Stimulated activated naive CD8-positive, alpha-beta T cell treated with anti-CD3 and anti-CD28 coated beads, Interleukin-15, amount 100 ng/mL, for 72 hours (primary cell): ENCODE measurements at regions not wholly inside any gene's neighbourhood (a gene's known extent, or its start where the extent isn't known, plus 50 kb on each side); places are given as distances from the start of the nearest gene placed in this dataset.

Experiments
- ATAC-seq: fragments of 150-1000 bp; cut with Tn5 transposase; 2 replicates; pipeline ENCODE4 v1.10.0; 2021; ENCODE audit warnings: mild to moderate bottlenecking, moderate library complexity
- DNase-seq, 2 donors: peaks; one replicate each; pipeline ENCODE4 v3.0.0; 2021 to 2022
- H3K27ac Mint-ChIP-seq, 2 donors: one replicate each; pipeline ENCODE4 v1.8.0; 2022; ENCODE audit warnings: mild to moderate bottlenecking in 2 of 2, mixed read lengths in 2 of 2, moderate library complexity in 2 of 2
- H3K27me3 Mint-ChIP-seq: one replicate; pipeline ENCODE4 v1.8.0; 2022; ENCODE audit warnings: mixed read lengths
- H3K4me1 Mint-ChIP-seq: one replicate; pipeline ENCODE4 v1.8.0; 2022; ENCODE audit warnings: mild to moderate bottlenecking, mixed read lengths
- H3K4me3 Mint-ChIP-seq, 2 donors: one replicate each; pipeline ENCODE4 v1.8.0; 2022; ENCODE audit warnings: mild to moderate bottlenecking in 2 of 2, mixed read lengths in 2 of 2, moderate library complexity in 1 of 2
- H3K9me3 Mint-ChIP-seq, 2 donors: one replicate each; pipeline ENCODE4 v1.8.0; 2022; ENCODE audit warnings: mixed read lengths in 2 of 2

DNA sequence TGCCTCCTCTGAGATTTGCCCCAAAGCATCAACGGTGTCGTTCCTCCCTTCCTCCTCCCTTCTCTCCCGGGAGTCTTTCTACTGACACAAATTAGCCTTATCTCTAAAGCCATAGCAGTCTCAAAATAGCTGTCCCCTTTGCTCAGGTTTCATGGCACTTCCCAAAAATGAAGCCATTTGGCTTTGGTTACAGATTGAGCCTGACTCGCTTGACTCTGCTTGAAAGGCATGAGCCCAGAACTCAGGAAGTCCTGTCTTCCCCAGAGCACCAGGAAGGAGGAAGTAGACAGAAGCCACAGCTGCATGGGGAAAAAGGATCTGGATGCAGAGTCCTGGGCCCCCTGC, 234.4 kb upstream of the RGPD4 start:
- Mint-ChIP-seq H3K4me1 (no peaks in the 10 kb centered on the region), H3K4me3 (no peak overlapping the region), H3K27me3 (no peaks in the 10 kb centered on the region), H3K27ac (no peak overlapping the region), H3K9me3 (peaks cover 0 to 17% of the 10 kb centered on the region in 2 donors)
- ATAC-seq (no peak), DNase-seq (no peak)

GRCh38 chr2:107595285-107595684, 231.4 kb upstream of the RGPD4 start:
- no peak overlapping the region for H3K27ac Mint-ChIP-seq
- H3K4me1 Mint-ChIP-seq = no peaks in the 10 kb centered on the region
- ATAC-seq = no peak
- H3K9me3 Mint-ChIP-seq = peaks cover 0 to 17% of the 10 kb centered on the region in 2 donors
- no peaks in the 10 kb centered on the region for H3K27me3 Mint-ChIP-seq
- no peak overlapping the region for H3K4me3 Mint-ChIP-seq
- DNase-seq = no peak

DNA sequence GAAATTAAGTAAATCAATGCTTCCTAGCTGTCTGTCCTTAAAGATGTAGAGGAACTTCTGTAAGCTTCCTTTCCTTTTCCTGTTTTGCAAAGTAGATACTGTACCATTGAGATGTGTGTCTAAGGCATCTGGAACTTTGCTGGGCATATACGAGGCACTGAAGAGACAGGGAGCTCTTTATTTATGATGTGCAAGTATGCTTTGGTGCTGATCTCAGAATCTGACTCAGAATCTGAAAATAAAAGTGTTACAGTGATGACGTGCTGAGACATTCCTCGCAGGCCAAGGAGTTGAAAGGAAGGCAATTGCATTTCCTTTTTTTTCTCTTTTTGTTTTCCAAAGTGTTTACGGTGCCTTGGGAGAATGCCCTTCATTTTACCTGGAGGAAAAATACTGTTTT, 230.9 kb upstream of the RGPD4 start:
- H3K27ac Mint-ChIP-seq = no peak overlapping the region
- DNase-seq = no peak
- H3K9me3 Mint-ChIP-seq = peaks cover 0 to 17% of the 10 kb centered on the region in 2 donors
- no peak overlapping the region for H3K4me3 Mint-ChIP-seq
- no peaks in the 10 kb centered on the region for H3K27me3 Mint-ChIP-seq
- no peaks in the 10 kb centered on the region for H3K4me1 Mint-ChIP-seq
- ATAC-seq = no peak

DNA sequence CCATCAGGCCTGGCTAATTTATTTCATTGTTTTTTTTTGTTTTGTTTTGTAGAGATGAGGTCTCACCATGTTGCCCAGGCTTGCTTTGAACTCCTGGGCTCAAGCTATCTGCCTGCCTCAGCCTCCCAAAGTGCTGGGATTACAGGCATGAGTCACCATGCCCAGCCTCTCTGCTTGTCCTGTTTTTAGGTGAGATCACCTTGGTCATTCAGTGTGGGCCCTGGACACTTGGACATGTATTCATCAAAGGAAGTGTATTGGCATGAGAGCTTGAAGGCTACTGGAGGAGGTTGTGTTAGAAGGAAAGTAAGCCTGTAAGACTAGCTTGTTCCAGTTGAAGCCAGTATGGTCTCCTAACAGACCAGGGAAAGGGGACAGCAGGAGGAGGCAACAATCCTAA, 229.2 kb upstream of the RGPD4 start:
- no peak overlapping the region for H3K4me3 Mint-ChIP-seq
- no peak overlapping the region for H3K27ac Mint-ChIP-seq
- no peaks in the 10 kb centered on the region for H3K27me3 Mint-ChIP-seq
- ATAC-seq = no peak
- H3K9me3 Mint-ChIP-seq = peaks cover 0 to 13% of the 10 kb centered on the region in 2 donors
- no peaks in the 10 kb centered on the region for H3K4me1 Mint-ChIP-seq
- no peak for DNase-seq

DNA sequence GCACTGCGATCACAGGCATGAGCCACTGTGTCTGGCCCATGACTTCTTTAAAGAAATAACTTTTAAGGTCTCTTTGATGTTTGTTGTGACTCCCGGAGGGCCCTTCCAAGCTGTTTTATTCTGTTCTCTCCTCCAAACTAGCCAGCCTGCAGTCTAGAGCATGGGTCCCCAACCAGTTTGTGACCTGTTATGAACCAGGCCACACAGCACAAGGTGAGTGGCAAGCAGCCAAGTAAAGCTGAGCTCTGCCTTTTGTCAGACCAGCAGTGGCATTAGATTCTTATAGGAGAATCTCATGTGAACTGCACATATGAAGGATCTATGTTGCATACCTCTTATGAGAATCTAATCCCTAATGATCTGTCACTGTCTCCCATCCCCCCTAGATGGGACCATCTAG, 223.9 kb upstream of the RGPD4 start:
- Mint-ChIP-seq H3K27ac (no peak overlapping the region), H3K27me3 (no peaks in the 10 kb centered on the region), H3K4me1 (no peaks in the 10 kb centered on the region), H3K9me3 (no peaks in the 10 kb centered on the region), H3K4me3 (no peak overlapping the region)
- DNase-seq (no peak), ATAC-seq (no peak)

DNA sequence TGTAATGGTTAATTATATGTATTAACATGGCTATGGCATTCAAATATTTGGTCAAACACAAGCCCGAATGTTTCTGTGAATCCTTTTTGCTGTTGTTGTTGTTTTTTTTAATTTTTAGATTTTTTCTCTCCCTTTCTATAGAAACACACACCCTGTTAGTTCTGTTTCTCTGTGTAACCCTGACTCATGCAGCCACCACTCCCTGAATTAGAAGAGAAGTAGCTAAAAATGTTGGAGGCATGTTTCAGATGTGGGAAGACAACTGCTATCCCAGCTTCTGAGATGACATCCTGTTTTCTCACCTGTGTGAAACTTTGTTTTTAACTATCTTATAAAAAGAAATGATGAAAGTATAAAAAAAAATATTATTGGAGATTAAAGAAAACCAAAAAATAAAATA, 219.6 kb upstream of the RGPD4 start:
- no peak for DNase-seq
- H3K27me3 Mint-ChIP-seq = no peaks in the 10 kb centered on the region
- no peak for ATAC-seq
- H3K4me1 Mint-ChIP-seq = no peaks in the 10 kb centered on the region
- H3K4me3 Mint-ChIP-seq = no peak overlapping the region
- H3K27ac Mint-ChIP-seq = no peak overlapping the region
- H3K9me3 Mint-ChIP-seq = no peaks in the 10 kb centered on the region

- H3K4me1 Mint-ChIP-seq = no peaks in the 10 kb centered on the region
These were observed 219.2 kb upstream of the RGPD4 start for GRCh38 chr2:107607473-107607872.

GRCh38 chr2:107615039-107615438, 211.7 kb upstream of the RGPD4 start:
- ATAC-seq = no peak
- Mint-ChIP-seq H3K9me3 (peaks cover 13 to 19% of the 10 kb centered on the region in 2 donors), H3K4me3 (no peak overlapping the region), H3K27me3 (no peaks in the 10 kb centered on the region), H3K4me1 (no peaks in the 10 kb centered on the region), H3K27ac (no peak overlapping the region)
- no peak for DNase-seq

More at GRCh38 chr2:107607473-107607872, 219.2 kb upstream of the RGPD4 start:
- no peak overlapping the region for H3K4me3 Mint-ChIP-seq
- no peaks in the 10 kb centered on the region for H3K9me3 Mint-ChIP-seq
- DNase-seq = no peak
- no peak for ATAC-seq
- no peaks in the 10 kb centered on the region for H3K27me3 Mint-ChIP-seq
- H3K27ac Mint-ChIP-seq = no peak overlapping the region

DNA sequence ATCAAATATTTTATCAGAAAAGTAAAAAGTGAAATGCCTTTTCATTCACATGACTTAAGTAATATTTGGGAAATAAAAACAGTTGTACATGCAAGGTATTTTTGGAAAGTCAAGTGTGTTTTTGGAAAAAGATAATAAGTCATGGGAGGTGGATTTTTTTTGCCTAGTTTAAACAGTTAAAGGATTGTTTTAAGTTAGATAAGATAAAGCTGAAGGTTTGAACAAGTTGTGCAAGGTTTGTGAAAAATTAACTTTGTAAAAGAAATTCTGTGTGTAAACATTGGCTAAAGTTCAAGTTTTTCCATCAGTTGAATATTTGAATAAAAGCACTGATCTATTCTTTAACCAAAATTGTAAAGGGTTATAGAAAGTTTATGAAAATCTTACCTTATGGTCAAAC, 207.9 kb upstream of the RGPD4 start:
- ATAC-seq (no peak), DNase-seq (no peak)
- Mint-ChIP-seq H3K27ac (no peak overlapping the region), H3K4me3 (no peak overlapping the region), H3K27me3 (no peaks in the 10 kb centered on the region), H3K9me3 (peaks cover 17 to 19% of the 10 kb centered on the region in 2 donors), H3K4me1 (no peaks in the 10 kb centered on the region)

DNA sequence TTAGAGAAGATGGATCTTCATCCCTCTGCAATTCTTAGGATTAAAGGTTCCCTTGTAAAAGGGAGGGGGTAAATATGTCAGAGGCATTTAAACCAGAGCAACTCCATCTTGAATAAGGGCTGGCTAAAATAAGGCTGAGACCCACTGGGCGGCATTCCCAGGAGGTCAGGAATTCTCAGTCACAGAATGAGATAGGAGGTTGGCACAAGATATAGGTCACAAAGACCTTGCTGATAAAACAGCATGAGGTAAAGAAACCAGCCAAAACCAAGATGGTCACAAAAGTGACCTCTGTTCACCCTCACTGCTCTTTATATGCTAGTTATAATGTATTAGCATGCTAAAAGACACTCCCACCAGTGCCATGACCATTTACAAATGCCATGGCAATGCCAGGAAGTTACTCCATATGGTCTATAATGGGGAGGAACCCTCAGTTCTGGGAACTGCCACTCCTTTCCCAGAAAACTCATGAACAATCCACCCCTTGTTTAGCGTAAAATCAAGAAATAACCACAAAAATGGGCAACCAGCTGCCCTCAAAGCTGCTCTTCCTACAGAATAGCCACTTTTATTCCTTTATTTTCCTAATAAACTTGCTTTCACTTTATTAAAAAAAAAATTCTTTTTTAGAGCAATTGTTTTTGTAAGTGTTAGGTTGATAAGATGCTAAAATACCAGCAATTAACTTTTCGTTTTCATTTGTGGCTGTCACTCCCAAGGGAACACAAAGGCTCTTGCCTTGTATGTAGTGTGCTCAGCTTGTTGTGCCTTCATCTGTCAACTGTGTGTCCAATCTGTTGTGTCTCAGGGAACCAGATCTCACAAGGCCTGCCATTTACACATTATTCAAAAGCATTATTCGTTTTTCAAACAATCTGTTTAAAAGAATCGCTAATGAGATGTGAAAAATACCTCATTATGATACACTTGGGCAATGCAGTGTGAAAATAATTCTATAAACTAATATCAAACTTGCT, 205.2 kb upstream of the RGPD4 start:
- Mint-ChIP-seq H3K27ac (no peak overlapping the region), H3K9me3 (peaks cover 16 to 25% of the 10 kb centered on the region in 2 donors), H3K4me3 (no peak overlapping the region), H3K4me1 (no peaks in the 10 kb centered on the region), H3K27me3 (no peaks in the 10 kb centered on the region)
- DNase-seq (no peak), ATAC-seq (no peak)

DNA sequence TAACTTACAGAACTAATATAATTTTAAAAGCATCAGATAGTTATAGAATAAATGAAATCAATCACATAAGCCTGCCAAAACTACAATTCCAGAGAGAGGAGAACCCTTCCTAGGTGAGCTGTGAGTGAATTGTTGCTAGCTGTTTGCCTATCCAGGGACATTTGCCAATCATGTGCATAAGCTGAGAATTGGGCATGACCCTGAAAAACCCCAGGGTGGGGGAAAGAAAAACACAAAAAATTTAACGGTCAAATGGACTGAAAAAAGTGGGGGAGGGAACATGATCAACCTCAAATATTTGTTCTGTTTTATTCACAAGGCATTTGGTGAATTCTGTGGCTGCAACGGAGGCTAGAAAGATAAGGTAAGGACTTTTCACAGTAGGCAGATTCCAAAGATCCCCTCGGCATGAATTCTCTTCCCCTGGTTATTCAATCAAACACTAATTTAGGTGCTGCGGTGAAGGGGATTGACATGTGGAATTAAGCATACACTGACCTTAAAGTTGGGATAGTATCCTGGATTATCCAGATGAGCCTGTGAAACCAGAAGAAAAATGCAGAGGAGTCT, 203.9 kb upstream of the RGPD4 start:
- no peak for DNase-seq
- no peak for ATAC-seq
- peaks cover 6 to 30% of the 10 kb centered on the region in 2 donors for H3K9me3 Mint-ChIP-seq
- no peak overlapping the region for H3K4me3 Mint-ChIP-seq
- no peaks in the 10 kb centered on the region for H3K27me3 Mint-ChIP-seq
- H3K4me1 Mint-ChIP-seq = no peaks in the 10 kb centered on the region
- no peak overlapping the region for H3K27ac Mint-ChIP-seq

GRCh38 chr2:107625982-107626381, 200.7 kb upstream of the RGPD4 start:
- no peaks in the 10 kb centered on the region for H3K27me3 Mint-ChIP-seq
- DNase-seq = no peak
- peaks cover 0 to 26% of the 10 kb centered on the region in 2 donors for H3K9me3 Mint-ChIP-seq
- H3K27ac Mint-ChIP-seq = no peak overlapping the region
- no peak for ATAC-seq
- no peaks in the 10 kb centered on the region for H3K4me1 Mint-ChIP-seq
- H3K4me3 Mint-ChIP-seq = no peak overlapping the region

DNA sequence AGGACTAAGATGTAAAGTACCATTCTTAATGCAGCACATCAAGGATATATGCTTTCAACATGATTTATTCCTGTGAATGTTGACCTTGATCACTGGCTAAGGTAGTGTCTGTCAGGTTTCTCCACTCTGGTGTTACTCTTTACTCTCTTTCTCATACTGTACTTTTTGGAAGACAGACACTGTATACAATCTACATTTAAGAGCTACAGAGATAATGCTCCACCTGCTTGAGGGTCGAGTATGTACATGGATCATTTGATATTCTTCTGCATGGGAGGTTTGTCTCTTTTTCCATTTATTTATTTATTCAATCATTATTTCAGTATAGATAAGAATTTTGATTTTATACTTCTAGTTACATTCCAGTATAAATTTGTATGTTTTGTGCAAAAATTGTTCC, 199.5 kb upstream of the RGPD4 start:
- Mint-ChIP-seq H3K27ac (no peak overlapping the region), H3K27me3 (no peaks in the 10 kb centered on the region), H3K9me3 (peaks cover 0 to 26% of the 10 kb centered on the region in 2 donors), H3K4me3 (no peak overlapping the region), H3K4me1 (no peaks in the 10 kb centered on the region)
- DNase-seq (no peak), ATAC-seq (no peak)

DNA sequence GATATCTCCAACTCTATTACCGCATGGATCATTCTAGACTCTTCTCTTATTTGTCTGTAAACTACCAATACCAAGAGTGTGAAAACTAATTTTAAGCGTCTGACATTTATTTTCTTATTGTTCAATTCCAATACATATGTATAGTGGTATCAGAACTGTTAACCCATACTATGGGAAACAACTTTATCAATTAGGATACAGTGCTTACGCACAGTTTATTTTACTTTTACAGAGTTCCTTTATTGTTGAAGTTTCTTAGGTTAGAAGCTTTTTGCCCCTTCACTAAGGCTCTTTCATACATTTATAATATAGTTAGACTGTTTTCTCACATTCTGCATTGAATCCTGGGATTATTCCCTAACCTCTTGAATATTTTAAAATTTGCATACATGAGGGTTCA, 198.8 kb upstream of the RGPD4 start:
- ATAC-seq (no peak), DNase-seq (no peak)
- Mint-ChIP-seq H3K27ac (no peak overlapping the region), H3K4me1 (no peaks in the 10 kb centered on the region), H3K27me3 (no peaks in the 10 kb centered on the region), H3K9me3 (peaks cover 0 to 25% of the 10 kb centered on the region in 2 donors), H3K4me3 (no peak overlapping the region)

- no peak overlapping the region for H3K27ac Mint-ChIP-seq
- no peaks in the 10 kb centered on the region for H3K4me1 Mint-ChIP-seq
- DNase-seq = no peak
- peaks cover 4 to 5% of the 10 kb centered on the region in 2 donors for H3K9me3 Mint-ChIP-seq
- no peak overlapping the region for H3K4me3 Mint-ChIP-seq
- ATAC-seq = no peak
- H3K27me3 Mint-ChIP-seq = no peaks in the 10 kb centered on the region
These were observed 193.0 kb upstream of the RGPD4 start for GRCh38 chr2:107633580-107634147.

DNA sequence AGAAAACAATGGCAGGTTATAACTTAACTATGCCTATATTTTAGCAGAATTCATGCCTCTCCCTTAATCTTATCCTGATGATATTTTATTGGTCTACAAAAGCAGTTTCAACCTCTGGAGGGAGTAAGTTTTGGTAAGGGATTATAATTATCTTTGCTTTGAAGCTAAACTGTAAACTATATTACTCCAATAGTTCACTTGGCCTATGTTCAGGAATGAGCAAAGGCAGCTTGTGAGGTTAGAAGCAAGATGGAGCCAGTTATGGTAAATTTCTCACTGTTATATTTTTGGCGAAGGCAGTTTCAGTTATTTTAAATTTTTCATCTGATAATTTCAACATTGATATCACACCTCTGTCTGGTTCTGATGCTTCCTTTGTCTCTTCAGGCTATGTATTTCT, 192.5 kb upstream of the RGPD4 start:
- Mint-ChIP-seq H3K4me3 (no peak overlapping the region), H3K27me3 (no peaks in the 10 kb centered on the region), H3K9me3 (peaks cover 4 to 5% of the 10 kb centered on the region in 2 donors), H3K4me1 (no peaks in the 10 kb centered on the region), H3K27ac (no peak overlapping the region)
- ATAC-seq = no peak
- no peak for DNase-seq
